ENCODE measurements at regions not wholly inside any gene's neighbourhood (a gene's known extent, or its start where the extent isn't known, plus 50 kb on each side); places are given as distances from the start of the nearest gene placed in this dataset.

- TF ChIP-seq ZBTB7A (IDR thresholded peaks at IDR 0.05; ENCODE audit: low read depth) (no peak), MAX (IDR thresholded peaks at IDR 0.05) (no peak), TAF1 (IDR thresholded peaks at IDR 0.05; ENCODE audit: low read depth) (no peak), CREB1 (IDR thresholded peaks at IDR 0.05; ENCODE audit: low read depth) (no peak), RAD21 (IDR thresholded peaks at IDR 0.05; ENCODE audit: low read depth) (no peak), REST (IDR thresholded peaks at IDR 0.05; ENCODE audit: low read depth) (no peak), TEAD4 (IDR thresholded peaks at IDR 0.05) (no peak)
These were observed 400.5 kb downstream of the PRDM2 start for GRCh38 chr1:14100444-14100843.
